A673 (cell line): ENCODE measurements at regions not wholly inside any gene's neighbourhood (a gene's known extent, or its start where the extent isn't known, plus 50 kb on each side); places are given as distances from the start of the nearest gene placed in this dataset.

ENCODE experiments used
- BruUV-seq: library from RNA; stranded (reverse); fragments of 400-500 nt; replicated peaks from 2 replicates; lab custom pipeline; 2021; lab: Mats Ljungman, UMichigan
- CTCF ChIA-PET: fragments of 300-600 bp; sonication (Branson Sonifier 250); formaldehyde crosslinking; loops from one replicate; lab custom pipeline; 2022; ENCODE audit warnings: antibody characterized with exemption; lab: Charles Lee
- POLR2A ChIA-PET: fragments of 300-600 bp; sonication (Branson Sonifier 250); formaldehyde crosslinking; loops from one replicate; lab custom pipeline; 2022; ENCODE audit warnings: antibody characterized with exemption; ENCODE audit not compliant: low non-redundant PET; lab: Charles Lee
- DNase-seq: peaks from one replicate; pipeline ENCODE4 v3.0.0-alpha.2; 2015; ENCODE audit warnings: low spot score
- H3K27ac ChIP-seq: fragments of 200-600 bp; sonication (generic); 2 replicates; pipeline ENCODE4 v1.5.1; 2016; ENCODE audit warnings: mixed run types, low read depth, mild to moderate bottlenecking, mixed read lengths, antibody characterized with exemption, low read length; ENCODE audit not compliant: poor library complexity, severe bottlenecking
- H3K27me3 ChIP-seq: fragments of 200-600 bp; sonication (generic); replicated peaks from 2 replicates; pipeline ENCODE4 v1.6.1; 2017; ENCODE audit warnings: mixed run types, low read depth, mild to moderate bottlenecking, mixed read lengths, antibody characterized with exemption, low read length; ENCODE audit not compliant: insufficient read depth, poor library complexity
- H3K36me3 ChIP-seq: fragments of 200-600 bp; sonication (generic); 2 replicates; pipeline ENCODE4 v1.6.1; 2016; ENCODE audit warnings: mixed run types, mild to moderate bottlenecking, mixed read lengths, antibody characterized with exemption, low read length; ENCODE audit not compliant: insufficient read depth, poor library complexity, severe bottlenecking
- H3K4me1 ChIP-seq: fragments of 200-600 bp; sonication (generic); 2 replicates; pipeline ENCODE4 v1.6.1; 2017; ENCODE audit warnings: mixed run types, mild to moderate bottlenecking, mixed read lengths, antibody characterized with exemption, low read length; ENCODE audit not compliant: insufficient read depth, poor library complexity, severe bottlenecking
- H3K4me3 ChIP-seq: fragments of 200-600 bp; sonication (generic); 2 replicates; pipeline ENCODE4 v1.5.1; 2016; ENCODE audit warnings: low read depth, mixed run types, mild to moderate bottlenecking, mixed read lengths, low read length; ENCODE audit not compliant: poor library complexity, severe bottlenecking
- H3K9me3 ChIP-seq: fragments of 200-600 bp; sonication (generic); 2 replicates; pipeline ENCODE4 v1.6.1; 2016; ENCODE audit warnings: mixed run types, low read depth, mild to moderate bottlenecking, mixed read lengths, antibody characterized with exemption, low read length; ENCODE audit not compliant: poor library complexity, severe bottlenecking
- CTCF ChIP-seq: fragments of 300-800, 200-600 bp; sonication (generic); conservative IDR thresholded peaks from 2 replicates; pipeline ENCODE4 v1.5.1; 2017; ENCODE audit warnings: low read depth, mild to moderate bottlenecking, antibody characterized with exemption, low read length, moderate library complexity, mixed read lengths
- EZH2 ChIP-seq: fragments of 200-600 bp; sonication (generic); IDR thresholded peaks from 2 replicates; pipeline ENCODE4 v1.6.1; 2017; ENCODE audit warnings: borderline replicate concordance, low read depth, mild to moderate bottlenecking, mixed read lengths, antibody characterized with exemption, low read length; ENCODE audit not compliant: poor library complexity, severe bottlenecking
- intact Hi-C: fragments of 100-400 bp; cut with micrococcal nuclease; formaldehyde crosslinking; loops from one replicate; pipeline ENCODE4 v1.10.0; 2022; ENCODE audit not compliant: unreplicated experiment

GRCh38 chr16:85387731-85388295 lies 225.3 kb upstream of the GSE1 start:
- intact Hi-C loops = no loop called here
- H3K4me1 ChIP-seq = no peaks in the 10 kb centered on the region
- no TSS peak for BruUV-seq
- POLR2A ChIA-PET = no interaction called here
- no peak overlapping the region for H3K27ac ChIP-seq
- no peak overlapping the region for H3K4me3 ChIP-seq
- TF ChIP-seq EZH2 (no peak), CTCF (no peak)
- H3K9me3 ChIP-seq = no peaks in the 10 kb centered on the region
- H3K27me3 ChIP-seq = no peaks in the 10 kb centered on the region
- no peak for DNase-seq
- CTCF ChIA-PET = no interaction called here
- H3K36me3 ChIP-seq = no peaks in the 10 kb centered on the region

DNA sequence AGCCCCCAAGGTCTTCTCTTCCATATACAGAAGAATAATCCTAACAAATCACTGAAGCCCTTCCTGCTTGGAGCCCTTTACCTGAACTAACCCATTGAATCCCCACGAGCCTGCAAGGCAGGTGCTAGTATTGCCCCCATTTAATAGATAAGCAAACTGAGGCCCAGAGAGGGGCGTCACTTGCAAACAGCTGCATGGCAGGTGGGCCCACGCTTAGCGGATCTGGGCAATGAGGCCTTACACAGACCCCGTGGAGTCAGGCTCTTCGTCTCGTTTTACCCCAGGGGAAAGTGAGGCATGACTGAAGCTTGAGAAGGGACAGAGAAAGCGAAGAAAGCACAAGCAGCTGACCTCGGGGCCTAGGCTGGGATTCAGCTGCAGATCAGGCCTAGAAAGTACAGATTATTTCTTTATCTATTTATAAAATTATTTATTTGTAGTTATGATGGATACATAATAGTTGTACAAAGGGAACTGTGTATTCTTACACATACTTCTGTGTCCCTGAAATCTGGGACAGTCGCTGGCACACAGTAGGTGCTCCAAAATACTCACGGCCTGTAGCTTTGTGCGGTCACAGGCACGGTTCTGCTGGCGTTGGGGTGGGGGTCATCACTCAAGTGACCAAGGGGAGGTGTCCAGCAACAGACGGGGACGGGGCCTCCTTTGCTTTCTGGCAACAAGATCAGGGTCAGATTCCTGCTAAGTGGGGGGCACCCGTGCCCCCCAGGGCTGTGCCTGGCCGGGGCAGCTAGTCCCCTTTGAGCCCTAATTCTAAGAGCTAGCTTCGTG lies 223.2 kb upstream of the GSE1 start:
- Histone ChIP-seq H3K9me3 (no peaks in the 10 kb centered on the region), H3K4me3 (no peak overlapping the region), H3K27me3 (no peaks in the 10 kb centered on the region), H3K36me3 (no peaks in the 10 kb centered on the region), H3K27ac (no peak overlapping the region), H3K4me1 (peaks cover 15% of the 10 kb centered on the region)
- BruUV-seq = no TSS peak
- TF ChIP-seq EZH2 (no peak), CTCF (no peak)
- no peak for DNase-seq
- CTCF ChIA-PET = interaction anchor here (1.5 kb wide), 1 partner anchor 23 kb away, joined by 3 read pairs; no protein-coding TSS in a partner anchor
- POLR2A ChIA-PET = no interaction called here
- intact Hi-C loops = loop anchor here (5.0 to 10.0 kb wide), 2 partner anchors 275 to 327 kb away; partner anchors contain the start of gene CIBAR2

GRCh38 chr16:85390511-85391174 lies 222.5 kb upstream of the GSE1 start:
- no peak for TF ChIP-seq EZH2
- no peak for TF ChIP-seq CTCF
- BruUV-seq = no TSS peak
- H3K36me3 ChIP-seq = no peaks in the 10 kb centered on the region
- peak; percentile 74 for DNase-seq
- POLR2A ChIA-PET = no interaction called here
- H3K9me3 ChIP-seq = no peaks in the 10 kb centered on the region
- intact Hi-C loops = loop anchor here (5.0 to 10.0 kb wide), 2 partner anchors 276 to 327 kb away; partner anchors contain the start of gene CIBAR2
- H3K4me1 ChIP-seq = peaks cover 22% of the 10 kb centered on the region
- CTCF ChIA-PET = interaction anchor here (1.5 kb wide), 1 partner anchor 24 kb away, joined by 3 read pairs; no protein-coding TSS in a partner anchor
- H3K4me3 ChIP-seq = no peak overlapping the region
- H3K27ac ChIP-seq = no peak overlapping the region
- H3K27me3 ChIP-seq = no peaks in the 10 kb centered on the region
